ENCODE measurements at regions not wholly inside any gene's neighbourhood (a gene's known extent, or its start where the extent isn't known, plus 50 kb on each side); places are given as distances from the start of the nearest gene placed in this dataset.

GRCh38 chr6:144901412-144901811 lies 616.3 kb downstream of the UTRN start:
- FAIRE-seq (no peak), ATAC-seq (no peak), DNase-seq (no peak)
- H3K27ac ChIP-seq: no peak overlapping the region
- H3K4me3 ChIP-seq: no peak overlapping the region
- no peaks in the 10 kb centered on the region for H3K9me3 ChIP-seq
- H3K36me3 ChIP-seq: no peaks in the 10 kb centered on the region
- WGBS, 2 donors: 93 to 95% methylated on average over 1 of the region's 1 CpG
- no peaks in the 10 kb centered on the region for H3K4me1 ChIP-seq
- intact Hi-C loops (cut with DNase I): no loop called here
- TF ChIP-seq CTCF (IDR thresholded peaks at IDR 0.05): no peak
- H3K27me3 ChIP-seq: no peaks in the 10 kb centered on the region

- WGBS, 2 donors: 78 to 86% methylated on average over 1 of the region's 1 CpG
- DNase-seq (no peak), ATAC-seq (no peak), FAIRE-seq (no peak)
- Histone ChIP-seq H3K36me3 (no peaks in the 10 kb centered on the region), H3K4me1 (no peaks in the 10 kb centered on the region), H3K9me3 (no peaks in the 10 kb centered on the region), H3K4me3 (no peak overlapping the region), H3K27ac (no peak overlapping the region), H3K27me3 (no peaks in the 10 kb centered on the region)
- intact Hi-C loops (cut with DNase I): no loop called here
- no peak for TF ChIP-seq CTCF (IDR thresholded peaks at IDR 0.05)
These were observed 622.9 kb downstream of the UTRN start for GRCh38 chr6:144908004-144908403.

GRCh38 chr6:144909753-144910285 lies 624.7 kb downstream of the UTRN start:
- H3K27me3 ChIP-seq: no peaks in the 10 kb centered on the region
- WGBS, 2 donors: 90 to 95% methylated on average over 3 of the region's 3 CpGs
- intact Hi-C loops (cut with DNase I): no loop called here
- no peaks in the 10 kb centered on the region for H3K4me1 ChIP-seq
- H3K36me3 ChIP-seq: no peaks in the 10 kb centered on the region
- no peak overlapping the region for H3K27ac ChIP-seq
- no peak for DNase-seq
- H3K4me3 ChIP-seq: no peak overlapping the region
- ATAC-seq: no peak
- no peaks in the 10 kb centered on the region for H3K9me3 ChIP-seq
- no peak for FAIRE-seq
- no peak for TF ChIP-seq CTCF (IDR thresholded peaks at IDR 0.05)

GRCh38 chr6:144911322-144911721 lies 626.2 kb downstream of the UTRN start:
- H3K27ac ChIP-seq: no peak overlapping the region
- DNase-seq: no peak
- WGBS, 2 donors: 84 to 93% methylated on average over 2 of the region's 2 CpGs
- intact Hi-C loops (cut with DNase I): no loop called here
- no peaks in the 10 kb centered on the region for H3K27me3 ChIP-seq
- H3K4me3 ChIP-seq: no peak overlapping the region
- no peak for TF ChIP-seq CTCF (IDR thresholded peaks at IDR 0.05)
- ATAC-seq: no peak
- no peak for FAIRE-seq
- no peaks in the 10 kb centered on the region for H3K9me3 ChIP-seq
- H3K36me3 ChIP-seq: no peaks in the 10 kb centered on the region
- H3K4me1 ChIP-seq: no peaks in the 10 kb centered on the region

- WGBS, 2 donors: 70 to 73% methylated on average over 2 of the region's 2 CpGs
- H3K4me3 ChIP-seq: no peak overlapping the region
These were observed 627.3 kb downstream of the UTRN start for GRCh38 chr6:144912474-144912873.

More at GRCh38 chr6:144912474-144912873, 627.3 kb downstream of the UTRN start:
- intact Hi-C loops (cut with DNase I): no loop called here
- ATAC-seq: peak in 1 of 4 donors; percentile 25
- FAIRE-seq: peak; percentile 51
- Histone ChIP-seq H3K9me3 (no peaks in the 10 kb centered on the region), H3K27me3 (no peaks in the 10 kb centered on the region), H3K4me1 (no peaks in the 10 kb centered on the region), H3K36me3 (no peaks in the 10 kb centered on the region), H3K27ac (no peak overlapping the region)
- no peak for TF ChIP-seq CTCF (IDR thresholded peaks at IDR 0.05)
- no peak for DNase-seq
